GM21737 (cell line): ENCODE measurements at regions not wholly inside any gene's neighbourhood (a gene's known extent, or its start where the extent isn't known, plus 50 kb on each side); places are given as distances from the start of the nearest gene placed in this dataset.
"Not testable (repeated sequence)": the region's sequence is repeated elsewhere in the genome, so short reads cannot be mapped to it uniquely, and the experiment has no call there.

ENCODE experiments used
- ATAC-seq: cut with Tn5 transposase; IDR thresholded peaks from one replicate; pipeline ENCODE4 v1.9.1; 2021; ENCODE audit warnings: mild to moderate bottlenecking, moderate library complexity; ENCODE audit not compliant: unreplicated experiment

DNA sequence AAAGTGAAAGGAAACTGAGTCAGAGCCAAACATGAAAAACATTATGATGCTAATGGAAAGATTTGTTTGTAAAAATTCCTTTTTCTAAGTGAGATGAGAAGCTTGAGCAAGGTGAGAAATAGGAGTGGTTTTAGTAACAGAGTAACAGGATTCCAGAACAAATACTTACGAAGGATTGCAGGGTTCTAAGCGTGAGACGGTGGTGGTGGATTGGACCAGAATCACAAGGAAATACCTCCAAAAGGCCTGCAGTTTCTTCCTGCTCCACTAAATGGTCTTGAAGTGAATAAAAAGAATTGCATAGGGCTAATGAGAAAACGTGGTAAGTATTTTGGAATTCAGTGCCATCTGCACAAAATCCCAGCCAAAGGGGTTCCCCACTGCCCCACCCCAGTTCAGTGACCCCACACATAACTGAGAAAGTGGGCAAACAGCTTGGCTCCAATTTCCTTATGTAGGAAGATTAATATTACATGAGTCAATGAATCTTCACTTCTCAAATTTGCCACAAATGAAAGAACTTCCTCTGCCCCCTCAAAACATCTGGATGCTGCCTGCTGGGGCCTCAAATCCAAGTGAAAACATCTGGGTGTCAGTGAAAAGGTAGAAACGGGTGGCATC is 283.8 kb upstream of the NR2F2 start:
- no peak for ATAC-seq

DNA sequence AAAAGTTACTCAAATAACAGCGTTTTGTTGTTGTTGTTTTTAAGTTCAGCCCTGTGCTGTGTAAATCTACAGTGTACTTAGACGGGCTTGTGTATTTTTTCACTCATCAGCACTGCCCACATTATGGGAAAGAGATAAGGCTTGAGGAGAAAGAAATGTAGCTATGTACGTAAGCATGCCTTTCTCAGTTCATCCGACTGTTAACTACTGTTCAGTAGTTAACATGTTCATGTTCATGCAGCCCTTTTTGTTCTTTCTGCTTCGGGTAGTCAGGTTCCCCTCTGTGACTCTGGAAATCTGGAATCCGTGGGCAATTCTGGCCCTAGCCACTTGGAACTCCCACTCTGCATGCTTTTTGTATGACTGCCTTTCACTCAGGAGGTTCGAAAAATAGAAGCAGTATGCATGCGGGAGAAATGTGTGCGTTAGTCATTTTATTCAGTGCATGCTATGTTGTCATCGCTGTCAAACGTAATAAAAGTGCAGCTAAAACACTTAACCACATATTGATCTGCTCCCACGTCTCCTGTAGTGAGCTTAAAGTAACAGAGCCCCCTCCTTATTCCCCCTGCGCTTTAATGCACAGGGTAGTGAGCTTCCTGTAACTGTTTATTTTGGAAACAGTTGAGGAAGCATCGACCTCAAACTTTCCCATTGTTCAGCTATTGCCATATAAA is 283.1 kb upstream of the NR2F2 start:
- ATAC-seq = no peak

DNA sequence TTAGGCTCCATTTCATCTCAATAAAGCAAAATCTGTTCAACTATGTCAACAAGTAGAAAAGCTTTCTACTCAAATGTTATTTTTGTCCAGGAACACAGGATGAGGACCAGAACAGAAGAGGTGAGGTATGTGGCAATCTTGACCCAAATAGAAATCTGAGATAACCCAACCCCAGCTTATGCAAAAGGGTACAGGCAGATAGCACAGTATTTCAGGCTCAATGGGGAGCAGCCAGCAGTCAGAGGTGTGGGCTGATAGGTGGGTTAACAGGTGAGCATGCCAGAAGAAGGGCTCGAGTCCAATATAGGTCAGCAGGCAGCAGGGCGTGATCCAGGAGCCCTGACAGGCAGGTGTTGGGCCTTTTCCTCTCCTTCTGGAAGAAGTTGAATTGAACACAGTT is 281.2 kb upstream of the NR2F2 start:
- no peak for ATAC-seq

DNA sequence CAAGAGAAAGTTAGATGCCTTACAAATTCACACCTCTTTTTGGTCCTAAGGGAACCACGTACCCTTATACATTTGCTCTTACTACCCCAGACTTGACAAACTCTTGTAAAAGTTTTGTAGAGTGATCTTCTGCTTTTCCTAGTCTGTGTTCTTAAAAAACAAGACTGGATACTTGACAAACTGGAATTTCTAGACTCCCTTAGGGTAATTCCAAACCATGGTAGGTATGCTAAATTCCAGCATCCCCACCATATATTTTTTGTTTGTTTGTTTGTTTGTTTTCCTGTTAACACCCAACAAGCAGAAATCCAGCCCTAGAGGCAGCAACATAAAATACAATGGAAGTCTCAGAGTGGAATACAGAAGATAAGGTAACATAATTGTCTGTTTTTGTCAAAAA is 280.7 kb upstream of the NR2F2 start:
- ATAC-seq = no peak

DNA sequence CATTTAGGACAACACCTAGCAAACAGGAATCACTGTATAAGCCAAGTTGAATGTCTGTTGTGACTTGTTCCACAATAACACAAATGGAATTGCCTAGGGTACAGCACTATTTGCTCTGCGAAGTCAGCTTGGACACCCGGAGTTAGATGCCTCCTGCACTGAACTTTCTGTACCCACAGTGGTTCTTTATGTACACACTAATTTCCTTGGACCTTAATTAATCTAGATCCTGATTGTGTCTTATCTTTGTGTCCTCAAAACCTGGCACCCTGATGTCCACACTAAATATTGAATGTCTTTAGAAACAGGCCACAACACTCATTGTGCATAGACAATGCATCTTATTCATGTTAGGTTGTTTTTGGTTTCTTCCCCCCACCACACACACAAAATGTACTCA is 278.9 kb upstream of the NR2F2 start:
- no peak for ATAC-seq

DNA sequence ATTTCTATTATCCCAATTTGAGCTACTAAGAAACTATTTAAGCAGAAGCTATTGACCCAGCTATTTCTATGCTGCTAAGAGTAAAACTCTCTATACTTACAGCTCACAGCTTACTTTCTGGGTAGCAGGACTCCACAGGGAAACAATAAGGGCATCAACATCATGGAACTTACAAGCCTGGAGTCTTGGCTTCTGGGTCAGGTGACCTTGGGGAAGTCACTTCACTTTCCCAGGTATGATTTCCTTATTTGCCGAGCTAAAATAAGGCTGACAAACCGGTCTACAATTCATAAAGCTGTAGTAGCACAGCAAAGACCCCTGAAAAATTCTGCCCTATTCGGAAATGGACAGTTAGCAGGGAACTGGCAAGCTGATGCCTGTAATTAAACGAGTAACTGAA is 278.3 kb upstream of the NR2F2 start:
- no peak for ATAC-seq

DNA sequence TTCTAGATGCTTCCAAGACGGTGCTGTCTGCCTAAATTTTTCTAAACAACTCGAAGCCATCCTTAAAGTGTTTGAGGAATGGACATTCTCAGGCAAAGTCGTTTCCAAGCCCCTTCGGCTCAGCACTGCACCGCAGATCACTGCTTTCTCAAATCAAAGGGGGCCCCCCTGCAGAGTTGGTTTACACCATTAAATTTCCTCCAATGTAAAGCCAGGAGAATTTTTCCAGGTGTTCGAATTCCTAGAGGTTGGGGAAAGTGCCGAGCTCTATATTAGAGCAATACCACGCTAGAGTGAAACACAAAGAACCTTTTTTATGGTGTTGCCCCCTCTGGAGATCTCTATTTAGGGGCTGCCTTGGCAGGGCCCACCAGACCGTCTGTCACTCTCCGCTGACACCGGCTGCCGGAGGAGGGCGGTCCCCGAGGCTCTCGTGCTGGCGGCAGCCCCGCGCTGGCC is 277.9 kb upstream of the NR2F2 start:
- ATAC-seq = no peak

DNA sequence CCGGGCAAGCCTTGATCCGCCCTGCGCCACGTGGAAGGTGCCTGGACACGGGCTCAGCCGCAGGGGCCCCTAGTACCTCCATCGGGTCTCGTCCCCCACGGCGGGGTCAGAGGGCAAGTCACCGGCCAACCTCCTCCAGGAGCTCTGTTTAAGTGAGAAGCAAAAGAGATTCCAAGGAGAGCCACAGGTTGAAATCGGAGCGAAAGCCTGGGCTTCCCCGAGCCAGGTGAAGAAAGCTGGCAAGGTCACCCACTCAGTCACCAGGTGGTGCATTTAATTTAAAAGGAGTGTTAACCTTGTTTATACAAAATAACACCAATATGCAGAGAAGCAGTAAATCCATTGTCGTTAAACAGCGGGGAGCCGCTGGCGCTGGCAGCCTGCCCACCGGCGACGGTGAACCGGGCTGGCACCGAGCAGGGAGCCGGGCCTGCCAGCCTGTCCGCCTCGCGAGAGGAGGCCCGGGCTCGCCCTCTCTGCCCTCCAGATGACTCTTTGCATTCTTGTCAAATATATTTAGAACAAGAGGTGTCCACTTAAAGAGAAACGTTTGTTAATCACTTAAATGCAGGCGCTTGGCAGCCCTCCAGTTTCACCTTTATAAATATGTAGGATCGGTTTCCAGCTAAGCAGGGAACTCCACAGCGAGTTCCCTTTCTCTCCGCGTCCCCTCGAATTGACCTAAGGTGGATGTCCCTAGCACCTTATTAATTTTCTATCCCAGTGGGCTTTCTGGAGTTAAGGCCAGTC is 277.3 kb upstream of the NR2F2 start:
- ATAC-seq = no peak

DNA sequence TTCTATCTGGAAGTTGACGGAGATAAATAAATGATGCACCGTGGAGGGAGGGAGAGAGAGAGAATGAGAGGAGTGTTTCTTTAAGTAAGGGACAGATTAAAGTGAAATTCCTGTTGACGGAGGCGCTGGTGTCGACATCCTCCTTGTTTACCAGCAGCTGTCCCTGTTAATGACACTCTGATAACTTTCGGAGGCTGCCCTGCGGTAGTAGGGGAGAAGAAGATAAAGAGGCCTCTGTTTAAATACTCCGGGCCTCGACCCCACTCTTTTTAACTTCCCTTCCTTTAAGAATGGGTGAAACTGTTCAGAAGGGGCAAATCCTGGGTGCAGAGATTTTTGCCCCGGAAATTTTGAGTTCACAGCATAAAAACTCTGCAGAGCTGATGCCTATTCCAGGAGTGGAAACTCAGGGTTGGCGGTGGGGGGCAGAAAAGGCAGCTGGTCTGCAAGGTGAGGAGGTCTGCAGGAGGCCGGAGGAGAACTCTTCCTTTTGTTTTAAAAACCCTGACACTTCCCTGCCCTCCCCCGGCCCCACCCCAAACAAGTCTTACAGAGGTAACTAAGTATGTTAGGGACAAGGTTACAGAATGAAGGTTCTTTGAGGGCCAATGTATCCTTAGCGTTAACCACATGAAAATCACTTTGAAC is 276.6 kb upstream of the NR2F2 start:
- ATAC-seq = no peak

DNA sequence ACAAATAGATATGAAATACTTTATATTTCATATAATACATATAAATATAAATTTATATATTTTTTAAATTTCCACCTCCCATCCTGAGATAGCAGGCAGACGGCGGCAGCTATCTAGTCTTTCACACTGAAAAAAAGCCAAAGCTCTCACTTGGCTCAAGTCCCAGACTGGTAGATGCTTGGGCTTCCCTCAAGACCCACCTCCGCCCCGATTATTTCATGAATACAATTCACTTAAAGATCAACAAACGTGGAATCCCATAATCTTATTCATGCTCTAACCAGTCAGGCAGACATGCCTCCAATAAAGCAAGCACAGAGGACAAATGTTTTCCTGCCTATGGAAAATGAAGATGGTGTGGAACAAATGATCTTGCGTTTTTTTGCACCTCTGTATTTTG is 275.9 kb upstream of the NR2F2 start:
- ATAC-seq = no peak

DNA sequence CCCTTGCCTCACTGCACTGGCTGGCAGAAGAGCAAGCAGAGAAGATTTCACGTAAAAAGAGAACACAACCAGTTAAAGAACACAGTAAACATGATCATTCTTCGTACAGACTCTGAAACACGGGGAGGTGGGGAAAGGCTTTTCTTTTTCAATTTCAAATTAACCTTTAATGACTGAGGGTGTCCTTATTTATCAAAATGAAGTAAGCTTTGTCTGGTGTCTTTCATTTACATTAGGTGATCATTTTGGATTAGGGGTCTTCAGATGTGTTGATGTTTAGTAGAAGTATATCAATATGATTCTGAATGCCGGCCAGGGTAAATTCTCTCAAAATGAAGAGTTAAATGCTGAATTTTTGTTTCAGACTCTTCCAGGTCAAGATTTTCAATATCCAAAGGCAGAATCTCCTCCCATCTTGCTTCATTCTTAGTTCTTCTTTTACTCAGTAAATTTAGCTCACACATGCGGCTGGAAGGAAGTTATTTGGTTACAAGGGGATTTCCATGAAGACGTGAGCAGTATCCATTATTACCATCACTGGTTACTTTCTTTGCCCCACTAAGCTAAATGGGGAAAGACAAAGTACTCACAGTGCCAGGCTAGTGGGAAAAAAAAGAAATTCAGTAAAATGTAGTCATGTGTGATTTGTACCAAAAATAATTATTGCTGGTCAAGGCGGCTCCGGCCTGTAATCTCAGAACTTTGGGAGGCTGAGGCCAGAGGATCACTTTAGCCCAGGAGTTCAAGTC is 272.2 kb upstream of the NR2F2 start:
- peak; percentile 78 for ATAC-seq

DNA sequence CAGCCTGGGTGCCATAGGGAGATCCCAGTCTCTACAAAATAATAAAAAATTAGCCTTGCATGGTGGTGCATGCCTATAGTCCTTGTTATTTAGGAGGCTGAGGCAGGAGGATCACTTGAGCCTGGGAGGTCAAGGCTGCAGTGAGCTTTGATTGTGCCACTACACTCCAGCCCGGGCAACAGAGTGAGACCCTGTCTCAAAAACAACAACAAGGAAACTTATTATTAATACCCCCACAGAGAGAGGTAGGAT is 271.7 kb upstream of the NR2F2 start:
- ATAC-seq = not testable (repeated sequence)

DNA sequence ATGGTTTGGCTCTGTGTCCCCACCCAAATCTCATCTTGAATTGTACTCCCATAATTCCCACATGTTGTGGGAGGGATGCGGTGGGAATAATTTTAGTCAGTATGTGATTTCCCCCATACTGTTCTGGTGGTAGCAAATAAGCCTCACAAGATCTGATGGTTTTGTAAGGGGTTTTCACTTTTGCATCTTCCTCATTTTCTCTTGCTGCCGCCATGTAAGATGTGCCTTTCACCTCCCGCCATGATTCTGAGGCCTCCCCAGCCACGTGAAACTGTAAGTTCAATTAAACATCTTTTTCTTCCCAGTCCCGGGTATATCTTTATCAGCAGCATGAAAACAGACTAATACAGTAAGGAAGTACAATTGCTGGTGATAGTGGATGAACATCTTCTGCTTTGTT is 269.9 kb upstream of the NR2F2 start:
- ATAC-seq = not testable (repeated sequence)

DNA sequence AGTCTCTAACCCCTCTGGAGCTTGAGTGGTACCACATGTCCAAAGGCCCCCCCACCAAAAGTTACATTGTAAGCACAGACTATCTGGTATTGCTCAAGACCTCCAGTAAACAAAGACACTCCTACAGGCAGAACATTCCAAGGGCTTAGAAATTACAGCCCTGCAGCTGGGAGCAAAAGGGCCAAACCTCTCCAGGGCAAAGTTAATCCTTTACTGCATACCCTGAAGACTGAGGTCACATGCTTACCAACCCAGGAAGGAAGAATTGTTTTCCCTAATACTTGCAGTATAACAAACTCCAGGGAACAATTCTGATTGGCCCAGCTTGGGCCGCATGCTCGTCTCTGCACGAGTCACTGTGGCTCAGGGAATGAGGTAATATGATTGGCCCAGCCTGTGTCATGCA is 266.1 kb upstream of the NR2F2 start:
- ATAC-seq = no peak

DNA sequence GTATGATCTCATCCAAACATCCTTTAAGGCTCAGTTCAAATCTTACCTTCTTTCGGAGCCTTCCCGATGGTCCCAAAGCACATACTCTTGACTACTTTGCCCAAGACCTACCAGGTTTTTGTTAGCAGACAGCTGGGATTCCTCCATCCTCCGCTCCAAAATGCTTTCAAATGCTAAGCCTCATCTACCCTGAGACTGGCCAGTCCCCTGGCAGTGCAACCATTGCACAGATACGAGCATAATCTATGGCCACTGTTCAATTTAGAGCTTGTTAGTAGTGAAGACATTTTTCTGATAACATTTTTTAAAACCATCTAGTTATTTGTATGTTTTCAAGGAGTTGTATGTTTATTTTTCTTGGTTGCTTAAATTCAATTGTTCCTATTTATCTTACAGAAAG is 264.4 kb upstream of the NR2F2 start:
- ATAC-seq = no peak

DNA sequence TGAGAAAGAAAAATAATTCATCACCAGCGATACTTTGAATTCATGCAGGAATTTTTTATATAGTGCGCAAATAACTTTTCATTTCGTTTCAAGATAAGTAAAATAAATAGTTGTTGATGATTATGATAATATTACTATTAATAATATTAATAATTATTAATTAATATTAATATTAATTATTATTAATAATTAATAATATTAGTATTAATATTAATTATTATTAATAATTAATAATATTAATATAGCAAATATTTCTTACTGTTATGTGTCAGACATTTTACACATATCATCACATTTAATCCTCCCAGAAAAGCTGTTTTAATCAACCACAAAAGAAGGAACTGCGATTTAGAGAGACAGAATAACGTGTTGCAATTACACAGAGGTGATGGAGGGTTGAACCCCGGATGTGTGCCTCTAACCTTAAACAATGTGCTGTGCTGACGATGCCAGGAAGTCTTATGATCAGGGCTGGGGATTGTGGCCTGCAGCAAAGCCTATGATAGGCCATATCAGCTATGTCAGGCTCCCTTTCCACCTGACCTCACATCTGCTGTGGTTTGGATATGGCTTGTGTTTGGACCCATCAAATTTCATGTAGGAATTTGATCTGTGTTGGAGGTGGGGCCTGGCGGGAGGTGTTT is 263.5 kb upstream of the NR2F2 start:
- no peak for ATAC-seq

DNA sequence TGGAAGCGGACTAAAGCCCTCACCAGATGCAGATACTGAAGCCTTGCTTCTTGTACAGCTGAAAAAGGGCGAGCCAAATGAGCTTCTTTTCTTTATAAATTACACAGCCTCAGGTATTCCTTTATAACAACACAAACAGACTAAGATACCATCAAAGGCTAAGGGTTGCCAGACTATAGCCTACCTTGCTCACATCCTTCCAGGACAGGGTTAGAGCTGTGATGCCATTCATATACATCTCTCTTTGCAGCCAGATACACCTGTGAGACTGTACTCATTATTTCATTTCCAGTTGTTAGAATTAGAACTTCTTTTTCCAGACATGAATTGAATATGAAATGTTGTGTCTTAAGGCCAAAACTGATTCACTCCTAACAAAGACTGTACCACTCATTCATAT is 262.8 kb upstream of the NR2F2 start:
- no peak for ATAC-seq

DNA sequence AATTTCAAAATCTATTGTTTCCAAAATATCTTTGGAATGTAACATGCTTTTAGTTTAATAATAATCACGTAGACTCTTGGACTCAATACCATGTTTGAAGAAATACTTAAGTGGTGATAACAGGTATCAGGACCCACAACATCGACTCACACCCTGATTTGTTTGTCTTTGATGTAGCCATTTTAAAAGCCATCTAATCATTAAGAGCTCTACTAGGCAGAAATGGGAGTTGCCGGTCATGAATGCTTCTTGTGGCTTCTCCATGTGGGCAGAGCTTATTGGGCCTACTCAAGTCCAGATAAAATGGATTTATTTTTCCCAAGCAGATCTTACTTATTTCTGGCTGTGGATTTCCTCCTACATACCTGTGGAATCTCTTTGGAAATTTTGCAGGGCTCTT is 261.6 kb upstream of the NR2F2 start:
- ATAC-seq = no peak

DNA sequence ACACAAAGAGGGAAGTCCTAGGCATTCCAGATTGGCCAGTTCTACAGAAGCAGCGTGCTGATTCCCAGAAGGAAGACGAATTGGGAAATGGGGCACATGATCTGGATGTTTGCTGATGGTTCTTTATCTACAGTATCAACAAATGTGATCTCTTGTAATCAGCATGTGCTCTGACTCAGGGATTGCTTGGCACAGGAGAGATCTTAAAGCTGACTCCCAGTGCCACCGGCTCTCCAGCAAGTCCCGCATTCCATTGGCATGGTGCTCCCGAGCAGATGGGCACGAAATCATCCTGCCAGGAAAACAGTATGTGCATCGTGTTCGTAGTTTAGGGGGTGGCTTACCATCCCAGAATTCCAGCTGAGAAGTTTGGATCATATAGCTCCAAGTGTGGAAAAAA is 259.9 kb upstream of the NR2F2 start:
- no peak for ATAC-seq

DNA sequence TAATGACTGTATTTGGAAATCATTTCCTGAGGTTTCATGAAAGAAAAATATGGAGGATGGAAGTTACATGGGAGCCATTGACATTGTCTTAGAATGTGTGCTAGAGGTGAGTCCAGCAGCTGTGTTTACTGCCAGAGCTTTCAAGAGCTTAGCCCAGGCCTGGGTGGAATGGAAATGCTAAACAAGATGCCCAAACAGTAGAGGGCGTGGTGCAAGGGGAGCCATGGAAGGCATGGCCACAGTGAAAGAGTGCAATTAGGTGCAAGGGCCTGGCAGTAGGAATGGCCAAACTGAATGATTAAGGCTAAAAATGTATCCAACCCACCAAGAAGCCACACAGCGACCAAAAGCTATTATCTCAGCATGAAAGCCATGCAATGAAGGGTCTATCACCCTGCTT is 257.7 kb upstream of the NR2F2 start:
- ATAC-seq = no peak

DNA sequence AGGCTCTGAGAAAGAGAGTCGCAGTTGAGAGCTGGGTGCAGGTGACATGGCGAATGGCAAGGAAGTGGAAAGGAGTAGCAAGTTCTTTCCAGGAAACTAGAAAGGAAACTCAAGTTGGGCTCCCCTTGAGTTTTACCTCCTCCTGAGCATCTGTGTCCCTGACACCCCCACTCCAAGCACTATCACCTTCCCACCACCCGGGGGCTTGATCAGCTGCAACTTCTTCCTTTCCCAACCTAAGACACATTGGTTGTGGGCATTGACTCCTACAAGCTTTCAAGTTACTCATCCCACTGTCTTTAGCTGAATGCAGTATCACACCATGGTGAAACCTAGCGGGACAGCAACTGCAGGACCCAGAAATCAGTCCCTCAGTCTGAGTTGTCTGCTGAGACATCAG is 256.6 kb upstream of the NR2F2 start:
- no peak for ATAC-seq
